ENCODE measurements at regions not wholly inside any gene's neighbourhood (a gene's known extent, or its start where the extent isn't known, plus 50 kb on each side); places are given as distances from the start of the nearest gene placed in this dataset.

DNA sequence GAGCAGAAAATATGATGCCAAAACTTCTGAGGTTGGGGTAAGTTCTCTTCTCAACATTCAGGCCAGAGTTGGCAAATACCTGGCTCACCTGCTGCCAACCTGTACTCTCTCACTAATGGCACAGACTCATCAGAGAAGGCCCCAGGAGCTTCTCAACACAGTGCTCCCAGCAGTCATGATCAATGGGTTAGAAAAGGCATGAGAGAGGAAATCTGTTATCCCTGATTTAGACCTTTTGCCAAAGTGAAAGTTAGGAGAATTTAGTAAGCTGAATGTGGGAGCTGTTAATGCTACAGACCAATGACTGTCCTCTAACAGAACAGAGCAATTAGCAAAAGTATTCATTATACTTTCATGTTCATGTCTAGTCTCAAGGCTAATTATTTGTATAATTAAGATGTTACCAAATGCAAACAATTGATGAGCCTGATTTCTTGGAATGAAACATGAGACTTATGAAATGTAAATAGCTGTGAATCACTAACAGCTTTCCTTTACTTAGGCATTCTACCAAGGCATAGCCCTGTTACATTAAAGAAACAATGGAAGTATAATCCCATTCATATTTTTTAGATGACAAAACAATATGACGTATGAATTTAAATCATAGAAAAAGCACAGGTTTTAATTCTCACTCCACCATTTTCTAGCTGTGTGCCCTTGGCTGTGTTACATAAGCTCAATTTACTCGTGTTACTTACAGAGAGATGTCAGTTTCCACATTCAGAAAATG, 68.7 kb upstream of the MARCHF10 start:
- TF ChIP-seq, protein P1, sequence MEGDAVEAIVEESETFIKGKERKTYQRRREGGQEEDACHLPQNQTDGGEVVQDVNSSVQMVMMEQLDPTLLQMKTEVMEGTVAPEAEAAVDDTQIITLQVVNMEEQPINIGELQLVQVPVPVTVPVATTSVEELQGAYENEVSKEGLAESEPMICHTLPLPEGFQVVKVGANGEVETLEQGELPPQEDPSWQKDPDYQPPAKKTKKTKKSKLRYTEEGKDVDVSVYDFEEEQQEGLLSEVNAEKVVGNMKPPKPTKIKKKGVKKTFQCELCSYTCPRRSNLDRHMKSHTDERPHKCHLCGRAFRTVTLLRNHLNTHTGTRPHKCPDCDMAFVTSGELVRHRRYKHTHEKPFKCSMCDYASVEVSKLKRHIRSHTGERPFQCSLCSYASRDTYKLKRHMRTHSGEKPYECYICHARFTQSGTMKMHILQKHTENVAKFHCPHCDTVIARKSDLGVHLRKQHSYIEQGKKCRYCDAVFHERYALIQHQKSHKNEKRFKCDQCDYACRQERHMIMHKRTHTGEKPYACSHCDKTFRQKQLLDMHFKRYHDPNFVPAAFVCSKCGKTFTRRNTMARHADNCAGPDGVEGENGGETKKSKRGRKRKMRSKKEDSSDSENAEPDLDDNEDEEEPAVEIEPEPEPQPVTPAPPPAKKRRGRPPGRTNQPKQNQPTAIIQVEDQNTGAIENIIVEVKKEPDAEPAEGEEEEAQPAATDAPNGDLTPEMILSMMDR (IDR thresholded peaks at IDR 0.05; ENCODE audit: poor library complexity, severe bottlenecking), result no peak
- Histone ChIP-seq H3K9me3 (ENCODE audit: severe bottlenecking) (no peaks in the 10 kb centered on the region), H3K36me3 (ENCODE audit: low read depth) (no peaks in the 10 kb centered on the region), H3K4me3 (ENCODE audit: severe bottlenecking) (no peak overlapping the region), H3K27ac (ENCODE audit: poor library complexity, severe bottlenecking) (peak overlapping the region; percentile 93), H3K4me1 (ENCODE audit: insufficient read depth, poor library complexity, severe bottlenecking) (peaks cover 36% of the 10 kb centered on the region), H3K27me3 (ENCODE audit: insufficient read depth, poor library complexity, severe bottlenecking) (no peaks in the 10 kb centered on the region)
- DNase-seq (ENCODE audit: low spot score) (no peak), ATAC-seq (ENCODE audit: low read depth) (peak; percentile 70)

DNA sequence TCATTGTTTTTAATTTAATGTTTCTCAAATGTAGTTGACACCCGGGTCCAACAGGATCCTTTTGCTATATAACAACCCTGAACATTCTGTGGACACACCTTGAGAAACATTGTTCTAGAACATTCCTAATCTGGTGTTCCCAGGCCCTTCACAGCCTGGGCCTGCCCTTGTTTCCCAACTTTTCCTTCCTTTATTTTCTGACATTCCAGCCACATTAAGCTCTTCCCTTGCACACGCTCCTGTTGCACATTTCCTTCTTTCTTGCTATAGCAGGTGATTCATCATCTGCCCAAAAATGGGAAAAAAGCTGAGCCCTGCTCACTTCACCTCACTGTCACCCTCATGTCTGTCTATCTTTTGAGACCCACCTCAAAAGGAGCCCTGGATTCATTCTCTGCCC, 67.9 kb upstream of the MARCHF10 start:
- H3K27me3 ChIP-seq (ENCODE audit: insufficient read depth, poor library complexity, severe bottlenecking), result no peaks in the 10 kb centered on the region
- H3K36me3 ChIP-seq (ENCODE audit: low read depth), result no peaks in the 10 kb centered on the region
- ATAC-seq (ENCODE audit: low read depth), result peak; percentile 81
- H3K9me3 ChIP-seq (ENCODE audit: severe bottlenecking), result no peaks in the 10 kb centered on the region
- no peak for DNase-seq (ENCODE audit: low spot score)
- H3K4me3 ChIP-seq (ENCODE audit: severe bottlenecking), result no peak overlapping the region
- TF ChIP-seq, protein P1 (IDR thresholded peaks at IDR 0.05; ENCODE audit: poor library complexity, severe bottlenecking), result peak; percentile 2
- peaks cover 36% of the 10 kb centered on the region for H3K4me1 ChIP-seq (ENCODE audit: insufficient read depth, poor library complexity, severe bottlenecking)
- H3K27ac ChIP-seq (ENCODE audit: poor library complexity, severe bottlenecking), result peak overlapping the region; percentile 93

DNA sequence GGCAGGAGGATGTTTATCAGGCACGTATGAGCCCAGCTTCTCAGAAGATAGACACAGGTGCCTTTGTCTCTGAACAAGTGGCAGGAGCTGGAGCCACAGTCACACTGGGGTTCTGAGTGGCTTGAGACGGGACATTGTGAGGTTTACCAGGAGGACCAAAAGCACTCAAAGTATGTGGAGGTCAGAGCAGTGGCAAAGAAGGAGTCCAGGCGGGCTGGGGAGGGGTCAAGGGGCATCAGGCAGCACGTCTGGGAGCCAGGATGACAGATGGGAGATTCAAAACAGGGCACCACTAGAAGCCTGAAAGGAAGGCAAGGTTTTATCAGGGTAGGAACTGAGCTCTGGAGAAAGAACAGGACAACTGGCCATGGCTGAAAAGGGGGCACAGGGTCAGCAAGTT, 67.2 kb upstream of the MARCHF10 start:
- H3K9me3 ChIP-seq (ENCODE audit: severe bottlenecking), result no peaks in the 10 kb centered on the region
- H3K27me3 ChIP-seq (ENCODE audit: insufficient read depth, poor library complexity, severe bottlenecking), result no peaks in the 10 kb centered on the region
- ATAC-seq (ENCODE audit: low read depth), result no peak
- no peaks in the 10 kb centered on the region for H3K36me3 ChIP-seq (ENCODE audit: low read depth)
- peak overlapping the region; percentile 93 for H3K27ac ChIP-seq (ENCODE audit: poor library complexity, severe bottlenecking)
- no peak overlapping the region for H3K4me3 ChIP-seq (ENCODE audit: severe bottlenecking)
- peaks cover 36% of the 10 kb centered on the region for H3K4me1 ChIP-seq (ENCODE audit: insufficient read depth, poor library complexity, severe bottlenecking)
- TF ChIP-seq, protein P1 (IDR thresholded peaks at IDR 0.05; ENCODE audit: poor library complexity, severe bottlenecking), result no peak
- no peak for DNase-seq (ENCODE audit: low spot score)

DNA sequence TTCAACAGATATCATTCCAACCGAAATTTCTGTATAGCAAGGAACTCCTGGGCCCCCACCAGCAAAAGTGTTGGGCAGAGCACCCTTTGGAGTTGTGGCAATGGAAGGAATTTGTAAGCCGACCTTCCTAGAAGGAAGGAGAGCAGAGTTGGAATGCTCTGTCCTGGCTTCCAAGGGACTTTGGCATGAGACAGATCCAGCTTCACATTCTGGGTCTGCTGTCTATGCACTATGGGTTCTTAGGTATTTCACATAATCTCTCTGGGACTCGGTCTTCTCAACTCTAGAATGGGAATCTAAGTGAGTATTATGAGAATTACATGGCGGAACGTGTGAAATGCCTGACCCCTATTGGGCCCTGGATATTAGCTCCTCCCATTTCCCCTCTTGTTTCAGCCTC, 63.2 kb upstream of the MARCHF10 start:
- no peak for DNase-seq (ENCODE audit: low spot score)
- H3K27ac ChIP-seq (ENCODE audit: poor library complexity, severe bottlenecking), result no peak overlapping the region
- no peaks in the 10 kb centered on the region for H3K27me3 ChIP-seq (ENCODE audit: insufficient read depth, poor library complexity, severe bottlenecking)
- no peak for ATAC-seq (ENCODE audit: low read depth)
- TF ChIP-seq, protein P1 (IDR thresholded peaks at IDR 0.05; ENCODE audit: poor library complexity, severe bottlenecking), result no peak
- no peaks in the 10 kb centered on the region for H3K36me3 ChIP-seq (ENCODE audit: low read depth)
- H3K4me3 ChIP-seq (ENCODE audit: severe bottlenecking), result no peak overlapping the region
- H3K4me1 ChIP-seq (ENCODE audit: insufficient read depth, poor library complexity, severe bottlenecking), result peaks cover 23% of the 10 kb centered on the region
- H3K9me3 ChIP-seq (ENCODE audit: severe bottlenecking), result no peaks in the 10 kb centered on the region

DNA sequence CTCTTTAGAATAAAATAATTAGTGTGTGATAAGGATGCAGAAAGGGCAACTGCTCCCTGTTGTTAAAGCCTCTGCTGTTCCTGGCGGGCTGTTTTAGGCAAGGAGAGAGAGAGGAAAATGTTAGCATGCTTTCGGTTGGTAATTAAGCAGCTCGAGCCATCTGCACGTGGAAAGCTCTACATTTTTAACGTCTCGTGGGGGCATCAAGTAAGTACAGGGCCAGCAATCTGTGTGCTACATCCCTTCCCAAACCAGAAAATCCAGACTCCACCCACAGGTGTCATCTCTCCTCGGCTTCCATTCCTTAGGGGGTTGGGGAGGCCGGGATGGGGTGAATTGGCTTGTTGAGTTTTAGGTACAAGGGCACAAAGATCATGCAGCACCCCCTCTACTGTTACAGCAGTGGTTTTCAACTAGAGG, 62.4 kb upstream of the MARCHF10 start:
- H3K27me3 ChIP-seq (ENCODE audit: insufficient read depth, poor library complexity, severe bottlenecking), result no peaks in the 10 kb centered on the region
- H3K36me3 ChIP-seq (ENCODE audit: low read depth), result no peaks in the 10 kb centered on the region
- no peak overlapping the region for H3K27ac ChIP-seq (ENCODE audit: poor library complexity, severe bottlenecking)
- peaks cover 15% of the 10 kb centered on the region for H3K4me1 ChIP-seq (ENCODE audit: insufficient read depth, poor library complexity, severe bottlenecking)
- H3K9me3 ChIP-seq (ENCODE audit: severe bottlenecking), result no peaks in the 10 kb centered on the region
- H3K4me3 ChIP-seq (ENCODE audit: severe bottlenecking), result no peak overlapping the region
- ATAC-seq (ENCODE audit: low read depth), result no peak
- DNase-seq (ENCODE audit: low spot score), result no peak
- TF ChIP-seq, protein P1 (IDR thresholded peaks at IDR 0.05; ENCODE audit: poor library complexity, severe bottlenecking), result no peak
